HG03039 (cell line): ENCODE measurements at regions not wholly inside any gene's neighbourhood (a gene's known extent, or its start where the extent isn't known, plus 50 kb on each side); places are given as distances from the start of the nearest gene placed in this dataset.
A peak's percentile ranks its signal among the peaks of the same experiment; 100 is the strongest.

ENCODE experiments used
- ATAC-seq: cut with Tn5 transposase; IDR thresholded peaks from one replicate; pipeline ENCODE4 v1.9.1; 2021; ENCODE audit warnings: mild to moderate bottlenecking, moderate library complexity; ENCODE audit not compliant: unreplicated experiment

- no peak for ATAC-seq
Observed at GRCh38 chr2:60652832-60653340, 99.4 kb upstream of the BCL11A start.

- no peak for ATAC-seq
Observed at GRCh38 chr2:60657673-60658072, 98.4 kb upstream of the PAPOLG start.

GRCh38 chr2:60659026-60659425, 97.0 kb upstream of the PAPOLG start:
- no peak for ATAC-seq

- ATAC-seq, result no peak
Observed at GRCh38 chr2:60661073-60661738, 94.9 kb upstream of the PAPOLG start.

GRCh38 chr2:60662781-60663180, 93.3 kb upstream of the PAPOLG start:
- no peak for ATAC-seq

GRCh38 chr2:60671966-60672365, 84.1 kb upstream of the PAPOLG start:
- no peak for ATAC-seq

- peak; percentile 98 for ATAC-seq
Observed at GRCh38 chr2:60674524-60675165, 81.4 kb upstream of the PAPOLG start.

GRCh38 chr2:60675301-60675700, 80.8 kb upstream of the PAPOLG start:
- ATAC-seq, result no peak

- no peak for ATAC-seq
Observed at GRCh38 chr2:60676706-60677330, 79.2 kb upstream of the PAPOLG start.

- ATAC-seq, result no peak
Observed at GRCh38 chr2:60677356-60677755, 78.7 kb upstream of the PAPOLG start.

- no peak for ATAC-seq
Observed at GRCh38 chr2:60678551-60678950, 77.5 kb upstream of the PAPOLG start.

- no peak for ATAC-seq
Observed at GRCh38 chr2:60679036-60679780, 76.9 kb upstream of the PAPOLG start.

- ATAC-seq, result no peak
Observed at GRCh38 chr2:60693551-60693950, 62.5 kb upstream of the PAPOLG start.

- no peak for ATAC-seq
Observed at GRCh38 chr2:60695793-60696192, 60.3 kb upstream of the PAPOLG start.

- ATAC-seq, result no peak
Observed at GRCh38 chr2:60699617-60700016, 56.5 kb upstream of the PAPOLG start.

- ATAC-seq, result no peak
Observed at GRCh38 chr2:60706021-60706420, 50.0 kb upstream of the PAPOLG start.
